Stimulated activated naive B cell treated with anti-CD40 and anti-IgM and Interleukin-4, amounts not matched to agents 10 μg/mL and 1 μg/mL and 100 μg/mL, for 72 hours (primary cell): ENCODE measurements at regions not wholly inside any gene's neighbourhood (a gene's known extent, or its start where the extent isn't known, plus 50 kb on each side); places are given as distances from the start of the nearest gene placed in this dataset.
"Not testable (repeated sequence)": the region's sequence is repeated elsewhere in the genome, so short reads cannot be mapped to it uniquely, and the experiment has no call there.

ENCODE experiments used
- ATAC-seq, 2 donors: fragments of 150-1000 bp; cut with Tn5 transposase; replicated peaks; 2 replicates each; pipeline ENCODE4 v1.10.0; 2021; ENCODE audit warnings: moderate library complexity in 1 of 2
- DNase-seq: peaks from one replicate; pipeline ENCODE4 v3.0.0; 2021
- H3K27ac Mint-ChIP-seq: one replicate; pipeline ENCODE4 v1.8.0; 2022; ENCODE audit warnings: mild to moderate bottlenecking, mixed read lengths
- H3K27me3 Mint-ChIP-seq, 2 donors: one replicate each; pipeline ENCODE4 v1.8.0; 2022; ENCODE audit warnings: mixed read lengths in 2 of 2
- H3K36me3 Mint-ChIP-seq, 2 donors: one replicate each; pipeline ENCODE4 v1.8.0; 2022; ENCODE audit warnings: mixed read lengths in 2 of 2, mild to moderate bottlenecking in 1 of 2
- H3K4me1 Mint-ChIP-seq, 2 donors: one replicate each; pipeline ENCODE4 v1.8.0; 2022; ENCODE audit warnings: mixed read lengths in 2 of 2, mild to moderate bottlenecking in 1 of 2
- H3K4me3 Mint-ChIP-seq, 2 donors: one replicate each; pipeline ENCODE4 v1.8.0; 2022; ENCODE audit warnings: mild to moderate bottlenecking in 2 of 2, mixed read lengths in 2 of 2, moderate library complexity in 1 of 2
- H3K9me3 Mint-ChIP-seq, 2 donors: one replicate each; pipeline ENCODE4 v1.8.0; 2022; ENCODE audit warnings: mixed read lengths in 2 of 2, mild to moderate bottlenecking in 1 of 2

DNA sequence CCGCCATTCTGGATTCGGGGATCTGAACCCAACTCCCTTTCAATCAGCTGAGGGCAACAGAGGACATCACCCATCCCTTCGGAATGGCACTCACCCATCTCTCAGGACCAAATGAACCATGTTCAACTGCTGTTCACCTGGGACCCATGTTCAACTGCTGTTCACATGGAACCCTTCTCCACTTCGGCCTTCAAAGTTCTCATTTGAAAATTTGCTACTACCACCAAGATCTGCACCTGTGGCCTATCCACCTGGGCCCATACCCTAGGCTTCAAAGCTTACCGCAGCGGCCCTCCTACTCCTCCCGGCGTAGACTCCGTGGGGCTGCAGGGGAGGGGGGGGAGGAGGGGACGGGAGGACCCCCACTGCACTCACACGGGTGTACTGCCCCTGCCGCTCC lies 119.2 kb upstream of the ANKRD30BL start:
- Mint-ChIP-seq H3K36me3 (no peaks in the 10 kb centered on the region), H3K4me3 (no peak overlapping the region), H3K4me1 (no peaks in the 10 kb centered on the region), H3K27ac (no peak overlapping the region), H3K27me3 (peaks cover 6 to 14% of the 10 kb centered on the region in 2 donors), H3K9me3 (peaks cover 3 to 15% of the 10 kb centered on the region in 2 donors)
- no peak for DNase-seq
- ATAC-seq, result no peak

DNA sequence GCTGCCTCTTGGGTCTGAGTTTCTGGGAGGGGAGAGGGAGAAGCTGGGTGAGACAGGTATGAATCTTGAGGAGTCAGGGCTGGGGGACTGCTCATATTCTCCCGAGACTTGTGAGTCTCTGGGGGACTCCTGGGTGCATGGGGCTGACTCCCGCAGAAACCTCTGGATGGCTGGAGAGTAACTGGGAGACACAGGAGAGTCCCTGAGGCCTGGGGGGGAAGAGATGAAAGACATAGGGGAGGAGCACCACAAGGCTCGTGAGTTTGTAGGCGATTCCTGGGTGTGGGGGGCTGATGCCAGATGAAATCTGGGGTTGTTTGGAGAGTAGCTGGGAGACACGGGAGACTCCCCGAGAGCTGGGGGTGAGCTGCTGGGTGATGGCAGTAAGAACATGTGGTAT lies 120.4 kb upstream of the ANKRD30BL start:
- H3K27ac Mint-ChIP-seq, H3K4me1 Mint-ChIP-seq, H3K4me3 Mint-ChIP-seq, ATAC-seq, DNase-seq, H3K36me3 Mint-ChIP-seq: not testable (repeated sequence)
- H3K27me3 Mint-ChIP-seq, result peaks cover 6 to 14% of the 10 kb centered on the region in 2 donors
- H3K9me3 Mint-ChIP-seq, result peaks cover 3 to 11% of the 10 kb centered on the region in 2 donors

DNA sequence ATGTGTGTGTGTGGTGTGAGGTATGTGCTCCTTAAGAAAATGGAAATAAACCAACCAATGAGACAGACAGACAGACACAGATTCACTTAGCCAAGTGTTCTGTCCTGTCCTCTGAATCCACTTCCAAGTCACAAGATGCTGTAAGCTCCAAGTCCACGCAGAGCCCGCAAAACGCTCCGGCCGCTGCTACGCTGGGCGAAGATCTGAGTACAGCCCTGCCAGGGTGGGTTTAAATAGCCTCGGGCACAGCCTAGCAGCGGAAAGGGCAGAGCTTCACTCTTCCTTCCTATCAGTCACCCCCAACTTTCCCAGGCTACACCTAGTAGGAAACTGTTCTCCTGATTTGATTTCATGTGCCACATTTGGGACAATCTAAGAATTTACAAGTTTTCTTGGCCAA lies 121.2 kb upstream of the ANKRD30BL start:
- Mint-ChIP-seq H3K9me3 (peaks cover 1 to 10% of the 10 kb centered on the region in 2 donors), H3K27me3 (peaks cover 6 to 14% of the 10 kb centered on the region in 2 donors), H3K27ac (no peak overlapping the region), H3K4me3 (no peak overlapping the region), H3K4me1 (no peaks in the 10 kb centered on the region), H3K36me3 (no peaks in the 10 kb centered on the region)
- ATAC-seq (no peak), DNase-seq (no peak)

DNA sequence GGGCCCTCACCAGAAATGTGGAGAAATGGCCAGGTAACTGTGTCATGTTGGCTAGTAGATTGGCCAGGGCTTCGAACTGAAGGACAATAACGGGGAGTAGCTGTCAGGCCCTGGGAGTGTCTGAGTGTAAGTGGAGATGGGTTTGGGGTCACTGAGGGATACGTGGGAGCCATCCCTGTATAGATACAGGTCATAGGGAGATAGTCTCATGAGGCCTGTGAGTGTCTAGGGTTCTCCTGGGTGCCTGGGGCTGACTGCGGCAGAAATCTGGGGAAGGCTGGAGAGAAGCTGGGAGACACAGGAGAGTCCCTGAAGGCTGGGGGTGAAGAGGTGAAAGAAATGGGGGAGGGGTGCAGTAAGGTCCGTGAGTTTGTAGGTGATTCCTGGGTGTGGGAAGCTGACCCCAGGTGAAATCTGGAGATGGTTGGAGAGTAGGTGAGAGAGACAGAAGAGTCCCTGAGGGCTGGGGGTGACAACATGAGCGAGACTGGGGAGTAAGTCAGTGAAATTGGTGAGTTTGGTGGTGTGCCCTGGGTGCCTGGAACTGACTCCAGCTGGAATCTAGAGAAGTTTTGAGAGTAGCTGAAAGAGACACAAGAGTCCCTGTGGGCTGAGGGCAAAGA lies 124.6 kb upstream of the ANKRD30BL start:
- DNase-seq, H3K27ac Mint-ChIP-seq, H3K4me1 Mint-ChIP-seq, H3K9me3 Mint-ChIP-seq, H3K4me3 Mint-ChIP-seq, H3K36me3 Mint-ChIP-seq, ATAC-seq: not testable (repeated sequence)
- H3K27me3 Mint-ChIP-seq, result peaks cover 6 to 11% of the 10 kb centered on the region in 2 donors

DNA sequence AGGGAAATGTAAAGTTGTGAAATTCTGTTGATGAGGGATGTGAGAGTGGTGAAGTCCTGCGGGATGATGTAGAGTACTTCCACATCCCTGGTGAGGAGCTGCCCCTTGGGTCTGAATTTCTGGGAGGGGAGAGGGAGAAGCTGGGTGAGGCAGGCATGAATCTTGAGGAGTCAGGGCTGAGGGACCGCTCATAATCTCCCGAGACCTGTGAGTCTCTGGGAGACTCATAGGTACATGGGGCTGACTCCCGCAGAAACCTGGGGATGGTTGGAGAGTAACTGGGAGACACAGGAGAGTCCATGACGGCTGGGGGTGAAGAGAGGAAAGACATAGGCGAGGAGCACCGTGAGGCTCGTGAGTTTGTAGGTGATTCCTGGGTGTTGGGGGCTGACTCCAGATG lies 126.2 kb upstream of the ANKRD30BL start:
- not testable (repeated sequence) for H3K27me3 Mint-ChIP-seq, H3K9me3 Mint-ChIP-seq, H3K4me3 Mint-ChIP-seq, ATAC-seq, H3K36me3 Mint-ChIP-seq, H3K4me1 Mint-ChIP-seq, H3K27ac Mint-ChIP-seq, DNase-seq

DNA sequence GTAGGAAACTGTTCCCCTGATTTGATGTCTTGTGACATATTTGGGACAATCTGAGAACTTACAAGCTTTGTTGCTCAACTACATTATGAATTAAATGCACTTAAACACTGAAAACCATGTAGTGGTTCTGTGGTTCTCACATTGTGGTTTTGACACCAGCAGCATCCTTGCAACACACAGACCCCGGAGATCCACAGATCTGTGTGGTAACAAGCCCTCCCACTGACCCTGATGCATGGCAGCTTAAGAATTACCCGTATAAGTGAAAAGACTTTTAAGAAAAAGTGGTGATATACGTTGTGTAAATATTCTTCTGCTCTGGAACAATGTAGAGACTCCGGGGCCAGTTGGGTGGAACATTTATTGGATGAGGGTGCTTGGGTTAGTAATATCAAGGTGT lies 127.4 kb upstream of the ANKRD30BL start:
- H3K4me3 Mint-ChIP-seq, H3K27me3 Mint-ChIP-seq, DNase-seq, H3K4me1 Mint-ChIP-seq, H3K36me3 Mint-ChIP-seq, H3K9me3 Mint-ChIP-seq, H3K27ac Mint-ChIP-seq, ATAC-seq: not testable (repeated sequence)

DNA sequence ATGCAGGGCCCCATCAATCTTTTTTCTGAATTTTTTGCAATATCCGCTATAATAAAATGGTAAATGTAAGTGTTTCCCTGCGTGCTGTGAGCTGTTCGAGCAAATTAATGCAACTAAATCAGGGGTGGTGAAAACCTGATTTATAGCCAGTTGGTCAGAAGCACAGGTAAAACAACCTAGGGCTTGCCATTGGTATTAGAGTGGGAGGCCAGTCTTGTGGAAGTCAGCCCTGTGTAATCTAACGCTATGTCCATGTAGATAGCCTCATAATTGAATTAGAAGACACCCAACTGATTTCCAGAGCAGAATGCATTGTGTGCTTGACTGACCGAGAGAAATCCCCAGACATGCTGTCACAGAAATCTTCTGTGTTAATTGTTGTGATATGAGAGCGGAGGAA lies 126.8 kb upstream of the GPR39 start:
- H3K9me3 Mint-ChIP-seq, H3K4me3 Mint-ChIP-seq, DNase-seq, H3K36me3 Mint-ChIP-seq, ATAC-seq, H3K4me1 Mint-ChIP-seq, H3K27me3 Mint-ChIP-seq, H3K27ac Mint-ChIP-seq: not testable (repeated sequence)

DNA sequence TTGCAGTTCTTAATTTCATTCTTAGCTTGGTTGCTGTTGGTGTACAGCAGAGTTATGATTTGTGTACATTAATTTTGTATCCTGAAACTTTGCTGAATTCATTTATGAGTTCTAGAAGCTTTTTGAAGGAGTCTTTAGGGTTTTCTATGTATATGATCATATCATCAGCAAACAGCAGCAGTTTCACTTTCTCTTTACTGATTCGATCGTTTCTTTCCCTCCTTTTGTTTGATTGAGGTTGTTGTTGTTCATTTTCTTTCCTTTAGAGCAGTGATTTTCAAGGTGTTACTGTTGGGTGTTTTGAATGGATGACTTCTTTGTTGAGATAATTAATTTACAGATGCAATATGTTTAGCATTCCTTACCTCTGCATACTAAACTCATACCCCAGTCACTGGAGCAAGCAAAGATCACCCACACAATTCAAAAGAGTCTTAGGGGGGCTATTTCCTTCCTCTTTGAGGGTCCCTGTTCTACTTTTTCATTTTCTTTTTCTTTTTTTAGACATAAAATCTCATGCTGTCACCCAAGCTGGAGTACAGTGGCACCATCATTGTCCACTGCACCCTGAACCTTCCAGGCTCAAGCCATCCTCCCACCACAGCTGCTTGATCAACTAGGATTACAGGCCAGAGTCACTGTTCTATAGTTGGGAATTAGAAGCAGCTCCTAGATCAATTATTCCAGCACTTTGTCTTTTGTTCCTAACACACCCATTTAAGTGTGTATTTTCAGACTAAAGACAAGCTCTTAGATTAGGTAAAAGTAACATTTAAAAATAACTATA lies 115.8 kb upstream of the GPR39 start:
- peak overlapping the region; percentile 36 to 70 for H3K4me3 Mint-ChIP-seq
- not testable (repeated sequence) for ATAC-seq
- H3K4me1 Mint-ChIP-seq, result peaks cover 4 to 14% of the 10 kb centered on the region in 2 donors

DNA sequence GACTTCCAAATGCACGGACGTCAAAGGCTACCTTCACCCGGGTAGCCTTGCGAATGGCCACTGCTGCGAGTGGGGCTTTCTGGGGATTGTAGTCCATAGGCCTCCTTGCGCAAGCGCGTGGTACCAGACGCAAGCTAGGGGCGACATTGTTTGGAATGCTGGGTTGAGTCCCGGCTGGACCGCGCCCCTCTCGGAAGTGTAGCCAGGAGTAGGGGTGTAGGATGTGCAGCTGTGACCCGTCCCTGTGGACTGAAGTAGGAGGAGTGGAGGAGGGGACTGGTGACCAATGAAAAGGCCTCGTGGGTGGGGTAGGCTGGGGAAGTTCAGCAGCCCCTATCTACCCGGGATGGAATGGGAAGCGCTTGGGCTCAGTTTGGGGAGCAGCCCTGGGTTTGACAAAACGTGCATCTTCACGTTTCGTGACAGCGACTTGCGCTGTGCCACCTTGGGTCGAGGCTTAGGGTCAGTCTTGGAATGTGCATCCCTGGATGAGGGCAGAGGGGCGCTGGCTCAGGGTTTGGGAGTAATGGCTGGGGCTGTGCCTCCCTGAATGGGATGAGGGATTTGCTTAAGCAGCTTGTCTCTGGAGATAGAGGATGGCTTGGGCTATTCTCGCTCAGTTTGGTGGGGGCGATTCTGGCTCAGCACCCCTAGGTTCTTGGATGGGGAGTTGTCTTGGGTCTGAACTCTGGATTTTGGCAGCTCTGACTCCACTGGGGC lies 111.8 kb upstream of the GPR39 start:
- Mint-ChIP-seq H3K27me3 (peaks cover 6 to 22% of the 10 kb centered on the region in 2 donors), H3K4me3 (peak overlapping the region; percentile 73 to 80), H3K4me1 (peaks cover 4 to 14% of the 10 kb centered on the region in 2 donors)
- H3K36me3 Mint-ChIP-seq, H3K9me3 Mint-ChIP-seq, DNase-seq, H3K27ac Mint-ChIP-seq: not testable (repeated sequence)
- peak; percentile 73 to 80 for ATAC-seq

More for the DNA sequence above, 115.8 kb upstream of the GPR39 start:
- H3K27me3 Mint-ChIP-seq, result peaks cover 6 to 12% of the 10 kb centered on the region in 2 donors
- not testable (repeated sequence) for H3K9me3 Mint-ChIP-seq, DNase-seq, H3K27ac Mint-ChIP-seq, H3K36me3 Mint-ChIP-seq

DNA sequence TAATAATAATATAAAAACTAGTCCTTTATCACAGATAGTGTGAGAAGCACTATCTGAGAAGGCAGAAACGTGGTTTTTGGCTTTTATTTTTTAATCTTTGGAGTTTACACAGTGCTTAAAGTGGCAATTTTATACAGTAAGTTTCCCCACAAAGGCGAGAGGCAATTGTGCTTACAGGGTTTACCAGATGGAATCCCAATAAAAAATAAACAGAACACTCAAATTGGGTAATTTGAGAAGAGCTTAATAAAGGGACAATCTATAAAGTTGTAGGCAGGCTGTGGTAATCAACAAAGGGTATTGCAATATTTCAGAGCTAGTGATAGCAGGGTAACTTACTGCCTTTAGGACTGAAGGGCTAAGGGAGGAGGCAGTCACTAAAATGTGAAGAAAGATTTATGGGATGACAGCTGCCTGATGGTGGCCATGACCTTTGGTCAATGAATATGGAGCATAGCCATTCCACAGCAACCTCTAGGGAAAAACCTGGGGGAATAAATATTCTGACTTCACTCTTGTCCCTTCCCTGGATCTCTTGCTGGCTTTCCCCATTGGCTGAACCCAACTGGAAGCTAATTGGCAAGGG lies 108.9 kb upstream of the GPR39 start:
- DNase-seq, H3K36me3 Mint-ChIP-seq, H3K9me3 Mint-ChIP-seq, ATAC-seq, H3K4me3 Mint-ChIP-seq, H3K27ac Mint-ChIP-seq, H3K4me1 Mint-ChIP-seq: not testable (repeated sequence)
- peaks cover 6 to 22% of the 10 kb centered on the region in 2 donors for H3K27me3 Mint-ChIP-seq

DNA sequence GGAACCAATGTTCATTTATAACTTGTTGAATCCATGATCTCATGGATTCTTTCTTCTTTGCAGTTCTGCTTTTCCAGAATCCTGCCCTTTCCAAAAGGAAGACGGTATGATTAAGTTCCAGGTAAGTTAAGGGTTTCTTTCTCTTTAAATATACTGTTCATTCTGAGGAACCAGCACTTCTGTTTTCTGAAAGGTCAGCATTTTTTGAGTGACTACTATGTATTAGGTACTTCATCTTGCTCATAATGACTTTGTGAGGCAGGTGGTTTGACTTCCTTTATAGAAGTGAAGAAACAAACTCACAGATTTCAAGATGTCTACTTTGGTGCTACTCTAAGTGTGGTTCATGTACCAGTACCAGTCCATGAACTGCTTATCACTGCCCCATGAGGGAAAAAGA lies 107.4 kb upstream of the GPR39 start:
- H3K36me3 Mint-ChIP-seq, H3K4me1 Mint-ChIP-seq, DNase-seq, H3K4me3 Mint-ChIP-seq, H3K27ac Mint-ChIP-seq, H3K9me3 Mint-ChIP-seq: not testable (repeated sequence)
- H3K27me3 Mint-ChIP-seq, result peaks cover 6 to 19% of the 10 kb centered on the region in 2 donors
- ATAC-seq, result peak; percentile 29 to 44

DNA sequence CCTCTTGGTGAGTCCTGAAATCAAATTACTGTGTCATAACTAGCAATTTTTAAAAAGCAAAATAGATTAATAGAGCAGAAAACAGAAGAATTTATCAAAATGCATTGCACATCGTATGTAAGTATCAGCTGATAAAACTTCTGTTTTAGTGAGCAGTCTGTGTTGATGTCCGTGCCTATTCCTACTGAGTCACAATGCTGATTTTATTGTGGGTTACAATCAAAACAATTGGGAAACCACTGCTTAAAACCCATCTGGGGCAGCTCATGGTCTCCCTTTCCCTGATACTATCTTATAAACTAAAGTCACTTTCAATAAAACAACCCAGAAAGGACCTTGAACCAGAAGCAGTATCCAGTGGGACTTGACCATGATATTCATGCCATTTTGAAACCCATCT lies 101.1 kb upstream of the GPR39 start:
- H3K4me3 Mint-ChIP-seq, H3K36me3 Mint-ChIP-seq, DNase-seq, H3K9me3 Mint-ChIP-seq, H3K4me1 Mint-ChIP-seq, H3K27me3 Mint-ChIP-seq, ATAC-seq, H3K27ac Mint-ChIP-seq: not testable (repeated sequence)

DNA sequence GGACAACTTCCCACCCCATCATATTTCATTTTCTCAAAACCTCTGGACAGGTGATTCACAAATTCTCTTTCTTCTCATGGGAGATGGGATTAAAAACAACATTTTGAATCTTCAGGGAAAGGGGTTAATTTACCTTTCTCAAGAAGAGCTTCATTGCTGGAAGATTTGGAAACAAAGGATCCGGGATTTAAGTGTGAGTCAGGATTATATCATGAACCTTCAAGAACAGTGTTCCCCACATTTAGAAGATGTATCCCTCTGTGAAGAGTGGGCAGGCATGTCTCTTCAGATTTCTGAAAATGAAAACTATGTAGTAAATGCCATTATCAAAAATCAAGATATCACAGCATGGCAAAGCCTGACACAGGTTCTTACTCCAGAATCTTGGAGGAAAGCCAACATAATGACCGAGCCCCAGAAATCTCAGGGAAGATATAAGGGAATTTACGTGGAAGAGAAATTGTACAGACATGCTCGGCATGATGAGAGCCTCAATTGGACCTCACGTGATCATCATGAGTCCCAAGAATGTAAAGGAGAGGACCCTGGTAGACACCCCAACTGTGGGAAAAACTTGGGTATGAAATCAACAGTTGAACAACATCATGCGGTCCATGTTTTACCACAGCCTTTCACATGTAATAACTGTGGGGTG lies 99.5 kb upstream of the GPR39 start:
- H3K27me3 Mint-ChIP-seq, H3K4me3 Mint-ChIP-seq, ATAC-seq, H3K27ac Mint-ChIP-seq, DNase-seq, H3K9me3 Mint-ChIP-seq, H3K36me3 Mint-ChIP-seq, H3K4me1 Mint-ChIP-seq: not testable (repeated sequence)

DNA sequence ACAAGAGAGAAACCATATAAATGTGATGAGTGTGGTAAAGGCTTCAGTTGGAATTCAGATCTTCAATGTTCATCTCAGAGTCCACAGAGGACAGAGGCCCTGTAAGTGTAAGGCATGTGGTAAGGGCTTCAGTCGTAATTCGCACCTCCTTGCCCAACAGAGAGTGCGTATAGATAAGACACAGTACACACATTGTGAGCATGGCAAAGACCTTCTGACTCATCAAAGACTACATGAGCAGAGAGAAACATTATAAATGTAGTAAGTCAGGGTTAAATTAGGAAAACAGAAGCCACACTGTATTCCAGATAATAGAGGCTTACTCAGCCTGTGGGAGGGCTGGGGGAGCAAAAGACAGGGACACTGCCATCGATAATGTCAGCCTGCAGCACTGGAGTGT lies 98.1 kb upstream of the GPR39 start:
- not testable (repeated sequence) for ATAC-seq, H3K9me3 Mint-ChIP-seq, DNase-seq, H3K36me3 Mint-ChIP-seq, H3K27me3 Mint-ChIP-seq, H3K4me1 Mint-ChIP-seq, H3K27ac Mint-ChIP-seq, H3K4me3 Mint-ChIP-seq
